GM12891 (cell line): ENCODE measurements at regions not wholly inside any gene's neighbourhood (a gene's known extent, or its start where the extent isn't known, plus 50 kb on each side); places are given as distances from the start of the nearest gene placed in this dataset.

Source experiments
- POLR2A ChIP-seq: IDR thresholded peaks from 2 replicates; pipeline ENCODE4 v1.6.1; 2011; ENCODE audit warnings: low read depth, low read length, control low read depth
- SPI1 ChIP-seq: IDR thresholded peaks from 2 replicates; pipeline ENCODE4 v1.6.1; 2011; ENCODE audit warnings: low read depth, low read length, control low read depth
- TAF1 ChIP-seq: IDR thresholded peaks from 2 replicates; pipeline ENCODE4 v1.6.1; 2011; ENCODE audit warnings: low read depth, low read length, control low read depth

- TF ChIP-seq POLR2A: no peak
- TF ChIP-seq TAF1: no peak
- TF ChIP-seq SPI1: no peak
Measured at GRCh38 chr2:126769118-126769517, 113.2 kb downstream of the GYPC start.
